Stimulated activated CD4-positive, alpha-beta T cell treated with anti-CD3 and anti-CD28 coated beads, Interleukin-1b, Interleukin-23, amount 100 ng/mL, for 4 hours (primary cell): ENCODE measurements at regions not wholly inside any gene's neighbourhood (a gene's known extent, or its start where the extent isn't known, plus 50 kb on each side); places are given as distances from the start of the nearest gene placed in this dataset.
"Not testable (repeated sequence)": the region's sequence is repeated elsewhere in the genome, so short reads cannot be mapped to it uniquely, and the experiment has no call there.

Experiments
- DNase-seq, 2 donors: peaks; one replicate each; pipeline ENCODE4 v3.0.0-alpha.2; 2020; ENCODE audit warnings: low read depth in 2 of 2

- DNase-seq, result no peak
These were observed 516.5 kb upstream of the KLF6 start for GRCh38 chr10:4301291-4302045.

- DNase-seq, result no peak
These were observed 511.2 kb upstream of the KLF6 start for GRCh38 chr10:4296161-4296560.

GRCh38 chr10:4294996-4295792, 510.2 kb upstream of the KLF6 start:
- no peak for DNase-seq

- DNase-seq, result no peak
These were observed 509.3 kb upstream of the KLF6 start for GRCh38 chr10:4294271-4294670.

GRCh38 chr10:4291990-4292389, 507.0 kb upstream of the KLF6 start:
- no peak for DNase-seq

GRCh38 chr10:4285121-4285520, 500.1 kb upstream of the KLF6 start:
- no peak for DNase-seq

GRCh38 chr10:4283846-4284610, 499.0 kb upstream of the KLF6 start:
- DNase-seq, result no peak

- no peak for DNase-seq
These were observed 497.5 kb upstream of the KLF6 start for GRCh38 chr10:4282496-4282895.

GRCh38 chr10:4281190-4281825, 496.3 kb upstream of the KLF6 start:
- DNase-seq, result no peak

DNA sequence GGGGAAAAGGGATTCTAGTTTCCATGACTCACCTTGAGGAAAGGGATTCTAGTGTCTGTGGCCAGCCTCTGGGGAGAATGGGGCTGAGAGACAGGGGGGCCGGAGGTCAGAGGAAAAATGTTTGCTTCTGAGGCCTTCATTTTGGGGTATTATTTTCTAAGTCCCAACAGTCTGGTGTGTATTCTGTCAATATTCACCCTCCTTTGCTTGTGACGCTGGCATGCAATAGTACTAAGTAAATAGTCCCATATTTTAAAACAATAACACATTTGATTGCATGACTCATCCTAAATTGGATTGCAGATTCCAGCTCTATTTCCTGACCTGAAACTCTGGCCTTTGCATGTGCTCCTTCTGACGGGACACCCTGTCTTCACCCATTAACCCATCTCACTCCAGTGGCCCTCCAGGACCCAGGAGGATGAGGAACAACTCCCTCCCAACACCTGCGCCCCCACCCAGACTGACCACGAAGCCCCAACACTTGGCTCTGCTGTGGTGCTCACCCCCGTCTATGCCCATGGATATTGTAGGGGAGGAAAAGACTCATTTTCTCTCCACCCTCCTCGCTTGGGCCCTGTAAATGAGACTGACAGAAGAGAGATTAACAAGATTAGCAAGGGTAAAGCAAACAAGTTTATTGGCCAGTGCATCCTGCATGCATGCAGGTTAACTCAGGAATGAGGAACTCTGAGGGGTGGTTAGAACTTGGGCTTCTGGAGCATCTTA, 495.6 kb upstream of the KLF6 start:
- DNase-seq, result no peak

- no peak for DNase-seq
These were observed 494.6 kb upstream of the KLF6 start for GRCh38 chr10:4279655-4280054.

DNA sequence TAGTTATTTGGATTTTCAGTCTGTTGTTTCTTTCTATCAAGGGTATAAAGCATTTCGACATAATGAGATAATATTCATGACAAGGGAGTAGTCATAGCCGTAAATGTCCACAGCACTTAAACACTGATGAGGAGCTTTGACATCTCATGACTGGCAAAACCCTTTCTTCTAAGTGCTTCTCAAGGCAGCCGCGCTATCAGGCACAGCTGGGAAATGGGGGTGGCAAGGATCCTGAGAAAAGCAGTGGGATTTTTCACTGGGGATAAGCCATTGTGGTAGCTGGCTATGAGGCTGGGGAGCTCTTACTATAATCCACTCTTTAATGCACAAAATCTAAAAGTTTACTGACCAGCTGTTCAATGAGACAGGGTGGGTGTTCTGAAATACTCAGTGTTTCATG, 493.2 kb upstream of the KLF6 start:
- DNase-seq, result no peak

DNA sequence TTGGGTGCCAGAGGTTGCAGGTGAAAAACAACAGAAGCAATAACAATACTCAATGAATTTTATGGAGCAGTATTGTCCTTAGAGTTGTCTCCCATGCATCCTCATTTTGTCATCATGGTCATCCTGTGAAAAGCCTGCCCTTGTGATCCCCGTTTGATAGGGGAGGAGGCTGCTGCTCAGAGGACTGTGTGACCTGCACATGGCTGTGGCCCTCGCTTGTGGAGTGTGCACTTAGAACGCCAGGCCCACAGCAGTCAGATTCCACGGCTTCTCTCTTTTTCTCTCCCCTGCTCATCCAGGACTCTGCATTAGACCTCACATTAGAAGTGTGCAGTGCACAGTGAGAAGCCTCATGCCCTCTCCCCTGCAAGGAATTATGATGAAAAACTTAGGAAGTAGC, 491.1 kb upstream of the KLF6 start:
- DNase-seq, result no peak

DNA sequence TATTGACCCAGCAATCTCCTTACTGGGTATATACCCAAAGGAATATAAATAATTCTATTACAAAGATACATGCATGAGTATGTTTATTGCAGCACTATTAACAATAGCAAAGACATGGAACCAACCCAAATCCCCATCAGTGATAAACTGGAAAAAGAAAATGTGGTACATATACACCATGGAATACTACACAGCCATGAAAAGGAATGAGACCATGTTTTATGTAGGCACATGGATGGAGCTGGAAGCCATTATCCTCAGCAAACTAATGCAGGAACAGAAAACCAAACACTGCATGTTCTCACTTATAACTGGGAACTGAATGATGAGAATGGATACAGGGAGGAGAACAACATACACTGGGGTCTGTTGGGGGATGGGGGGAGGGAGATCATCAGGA, 489.7 kb upstream of the KLF6 start:
- not testable (repeated sequence) for DNase-seq

- DNase-seq, result no peak
These were observed 486.2 kb upstream of the KLF6 start for GRCh38 chr10:4271193-4271592.

DNA sequence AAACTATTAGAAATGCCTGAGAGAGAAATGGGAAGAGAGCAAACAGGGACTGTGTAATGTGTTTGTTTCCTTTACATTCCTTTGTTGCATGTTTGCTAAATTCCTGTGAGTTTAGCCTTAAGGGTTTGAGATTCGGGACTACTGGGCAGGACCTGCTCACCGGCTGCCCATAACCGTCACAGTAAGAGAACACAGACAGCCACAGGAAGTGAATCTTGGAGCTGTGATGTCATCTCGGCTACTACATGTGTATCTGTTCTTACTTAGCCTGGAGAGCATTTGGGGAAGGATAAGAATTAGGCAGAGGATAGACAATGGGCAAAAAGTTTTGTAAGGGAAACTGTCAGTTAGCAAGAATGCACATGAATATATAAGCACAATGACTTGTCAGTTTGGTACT, 485.1 kb upstream of the KLF6 start:
- no peak for DNase-seq

GRCh38 chr10:4268490-4268889, 483.5 kb upstream of the KLF6 start:
- DNase-seq, result not testable (repeated sequence)

- no peak for DNase-seq
These were observed 482.2 kb upstream of the KLF6 start for GRCh38 chr10:4267086-4267773.

GRCh38 chr10:4266416-4267085, 481.5 kb upstream of the KLF6 start:
- DNase-seq, result no peak

GRCh38 chr10:4265964-4266363, 481.0 kb upstream of the KLF6 start:
- no peak for DNase-seq
